Ecto neural progenitor cell (in vitro differentiated cells): ENCODE measurements at regions not wholly inside any gene's neighbourhood (a gene's known extent, or its start where the extent isn't known, plus 50 kb on each side); places are given as distances from the start of the nearest gene placed in this dataset.

Source experiments
- DNase-seq: peaks from one replicate; pipeline ENCODE4 v3.0.0-alpha.2; 2018; ENCODE audit warnings: low spot score

DNA sequence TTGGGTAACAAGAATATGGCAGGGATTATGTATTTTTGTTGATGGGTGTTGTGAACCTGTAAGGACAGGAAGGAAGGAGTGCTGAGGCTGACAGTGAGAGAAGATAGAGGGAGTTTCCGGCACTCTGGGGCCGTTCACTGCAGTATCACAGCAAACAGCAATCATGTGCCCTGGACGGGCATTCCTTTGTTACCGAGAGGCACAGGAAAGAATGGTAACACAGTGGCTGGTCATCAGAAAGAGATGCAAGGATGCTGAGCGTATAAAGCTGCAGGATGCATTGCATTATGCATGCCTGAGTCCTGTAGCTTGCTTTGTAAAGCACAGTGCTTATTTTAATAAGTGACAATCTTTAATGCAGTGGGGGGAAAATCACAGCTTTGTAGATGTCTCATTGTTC, 286.8 kb downstream of the RPS24 start:
- DNase-seq = no peak

- no peak for DNase-seq
Observed at GRCh38 chr10:78321000-78321399, 287.3 kb downstream of the RPS24 start.

DNA sequence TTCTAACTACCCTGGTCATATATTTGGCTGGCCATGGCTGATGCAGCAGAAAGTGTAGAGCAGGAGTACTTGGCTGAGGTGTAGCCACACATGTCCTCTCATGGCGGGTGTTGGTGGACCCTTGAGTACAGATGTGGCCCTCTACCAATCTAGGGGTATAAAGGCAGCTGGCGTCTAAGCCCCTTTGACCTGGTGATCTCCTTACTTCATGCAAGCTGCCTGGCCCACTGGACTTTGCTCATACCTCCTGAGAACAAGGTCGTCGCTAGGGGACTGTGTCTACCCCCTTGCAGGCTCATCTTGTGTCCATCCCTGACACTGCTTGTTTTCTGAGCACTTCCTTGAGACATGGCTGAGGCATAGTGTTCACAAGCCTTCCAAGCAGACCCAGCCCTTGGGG, 287.8 kb downstream of the RPS24 start:
- peak; percentile 25 for DNase-seq

DNA sequence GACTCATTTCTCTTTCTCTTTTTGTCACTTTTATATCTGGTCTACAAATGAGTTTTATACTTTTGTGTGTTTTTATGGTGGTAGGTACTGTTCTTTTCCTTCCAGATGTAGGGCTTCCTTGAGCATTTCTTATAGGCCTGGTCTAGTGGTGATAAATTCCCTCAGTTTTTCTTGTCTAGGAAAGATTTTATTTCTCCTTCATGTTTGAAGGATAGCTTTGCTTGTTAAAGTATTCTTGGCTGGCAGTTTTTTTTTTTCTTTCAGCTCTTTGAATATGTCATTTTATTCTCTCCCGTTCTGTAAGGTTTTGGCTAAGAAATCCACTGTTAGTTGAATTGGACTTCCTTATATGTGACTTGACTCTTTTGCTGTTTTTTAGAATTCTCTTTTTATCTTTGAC, 292.7 kb downstream of the RPS24 start:
- DNase-seq = no peak

GRCh38 chr10:78327778-78328591, 294.3 kb downstream of the RPS24 start:
- DNase-seq = peak; percentile 30

- peak; percentile 31 for DNase-seq
Observed at GRCh38 chr10:78328592-78329404, 295.1 kb downstream of the RPS24 start.

DNA sequence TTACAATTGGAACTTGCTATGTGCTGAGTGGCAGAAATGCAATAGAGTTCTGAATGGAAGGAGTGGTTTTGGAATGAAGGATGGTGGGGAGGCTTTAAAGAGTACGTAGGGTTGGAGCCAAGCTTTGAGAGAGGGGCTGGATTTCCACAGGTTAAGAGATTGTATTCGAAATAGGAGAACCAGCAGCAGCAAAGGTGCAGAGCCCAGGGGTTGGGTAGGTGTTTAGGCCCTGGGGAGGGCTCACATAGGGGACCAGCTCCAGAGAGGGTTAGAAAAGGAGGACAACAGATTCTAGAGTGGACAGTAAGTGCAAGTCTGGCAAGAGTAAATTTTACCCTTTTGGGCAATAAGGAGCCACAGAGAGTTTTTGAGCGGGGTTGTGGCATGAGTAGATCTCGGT, 297.2 kb downstream of the RPS24 start:
- no peak for DNase-seq

- DNase-seq = peak; percentile 40
Observed at GRCh38 chr10:78331391-78331922, 297.8 kb downstream of the RPS24 start.

- no peak for DNase-seq
Observed at GRCh38 chr10:78332012-78332411, 298.3 kb downstream of the RPS24 start.

DNA sequence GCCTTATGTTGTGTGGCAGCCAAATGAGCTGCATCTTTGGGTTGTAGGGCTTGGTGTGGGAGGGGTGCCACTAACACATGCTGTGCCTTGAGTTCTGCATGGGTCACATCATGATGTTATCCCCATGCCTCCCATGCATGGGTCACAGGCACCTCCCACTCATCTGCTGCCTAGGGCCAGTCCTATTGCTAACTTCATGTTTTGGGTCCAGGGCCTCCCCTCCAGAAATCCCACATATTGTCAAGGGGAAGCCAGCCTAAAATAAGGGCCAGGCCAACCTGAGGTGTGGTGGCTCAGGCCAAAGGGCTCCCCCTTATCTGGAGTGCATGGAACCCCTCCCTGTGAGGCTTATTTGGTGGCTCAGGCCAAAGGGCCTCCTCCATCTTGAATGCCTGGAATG, 299.0 kb downstream of the RPS24 start:
- no peak for DNase-seq

DNA sequence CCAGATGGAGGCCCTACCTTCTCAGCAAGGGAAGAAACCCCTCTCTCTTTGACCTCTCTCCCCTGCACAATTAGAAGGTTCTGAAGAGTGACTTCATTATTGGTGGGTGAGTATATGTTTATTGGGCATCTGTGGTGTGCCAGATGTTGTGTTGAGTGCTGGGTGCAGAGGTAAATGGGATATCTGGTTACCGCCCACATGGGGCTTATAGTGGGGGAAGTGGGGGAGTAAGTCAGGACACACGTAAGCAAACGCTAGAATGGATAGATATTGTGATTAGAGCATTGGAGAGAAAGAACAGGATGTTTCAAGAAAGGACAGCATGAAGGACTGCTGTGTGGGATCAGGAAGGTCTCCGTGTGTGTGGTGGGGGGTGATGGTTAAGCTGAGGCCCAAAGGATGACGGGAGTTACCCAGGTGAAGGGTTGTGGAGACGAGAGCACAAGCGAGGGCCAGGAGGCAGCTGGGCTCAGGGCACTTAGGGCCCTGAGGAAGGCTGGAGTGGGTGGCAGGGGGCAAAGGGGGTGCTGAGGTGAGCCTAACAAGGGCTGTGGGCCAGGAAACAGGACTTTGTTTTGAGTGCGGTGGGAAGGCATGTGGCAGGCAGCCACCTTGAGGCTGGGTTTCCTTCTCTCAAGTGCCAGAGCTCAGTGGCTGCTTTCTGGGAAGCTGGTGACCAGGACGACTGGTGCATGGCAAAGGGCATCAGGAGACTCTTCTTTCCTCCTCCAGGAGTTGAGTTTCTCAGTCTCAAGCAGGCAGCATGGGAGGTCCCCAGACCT, 299.9 kb downstream of the RPS24 start:
- DNase-seq = peak; percentile 27

- DNase-seq = no peak
Observed at GRCh38 chr10:78335371-78335690, 301.7 kb downstream of the RPS24 start.

GRCh38 chr10:78335691-78336401, 302.2 kb downstream of the RPS24 start:
- DNase-seq = peak; percentile 44

- peak; percentile 35 for DNase-seq
Observed at GRCh38 chr10:78336402-78336791, 302.7 kb downstream of the RPS24 start.

GRCh38 chr10:78337016-78337415, 303.4 kb downstream of the RPS24 start:
- peak; percentile 28 for DNase-seq

DNA sequence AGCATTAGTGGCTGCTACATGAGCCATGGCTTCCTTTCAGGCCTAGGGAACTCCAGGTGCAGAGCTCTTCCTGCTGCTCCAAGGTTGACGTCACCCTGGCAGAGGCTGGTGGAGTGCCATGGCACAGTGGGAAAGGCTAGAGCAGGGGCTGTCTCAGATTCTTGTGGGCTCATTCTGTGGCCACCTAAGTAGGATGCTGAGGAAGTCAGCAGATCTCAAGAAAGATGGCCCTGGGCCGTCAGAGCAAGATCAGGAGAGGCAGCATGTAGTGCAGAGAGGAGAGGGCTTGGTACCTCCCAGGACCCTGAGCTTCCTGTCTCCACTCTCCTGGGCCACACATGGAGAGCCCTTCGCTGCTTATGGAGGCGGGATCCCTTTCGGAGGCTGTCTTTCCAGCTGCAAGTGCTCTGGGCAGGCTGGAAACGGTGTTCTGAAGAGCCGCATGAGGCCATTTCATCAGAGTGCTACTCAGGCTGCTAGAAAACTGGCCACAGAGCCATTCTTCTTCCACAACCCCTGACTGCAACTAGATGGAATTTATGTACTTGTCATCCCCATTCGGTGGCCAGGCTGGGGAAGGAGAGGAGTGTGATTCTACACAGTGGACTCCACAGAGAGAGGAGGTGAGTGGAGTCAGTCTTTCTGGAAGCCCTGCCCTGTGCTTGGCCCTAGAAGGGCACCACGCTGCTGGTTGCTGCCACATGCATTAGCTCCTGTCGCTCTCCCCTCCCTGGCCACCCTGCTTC, 304.2 kb downstream of the RPS24 start:
- peak; percentile 39 for DNase-seq

- no peak for DNase-seq
Observed at GRCh38 chr10:78338717-78339116, 305.1 kb downstream of the RPS24 start.

- DNase-seq = peak; percentile 31
Observed at GRCh38 chr10:78339251-78339650, 305.6 kb downstream of the RPS24 start.

- DNase-seq = peak; percentile 29
Observed at GRCh38 chr10:78341953-78342614, 308.4 kb downstream of the RPS24 start.
